ENCODE measurements at regions not wholly inside any gene's neighbourhood (a gene's known extent, or its start where the extent isn't known, plus 50 kb on each side); places are given as distances from the start of the nearest gene placed in this dataset.

GRCh38 chr4:159041054-159042034 is 61.5 kb upstream of the RAPGEF2 start:
- DNase-seq (ENCODE audit: low spot score): no peak

- peak; percentile 58 for DNase-seq (ENCODE audit: low spot score)
Observed at GRCh38 chr4:159042097-159042605, 60.7 kb upstream of the RAPGEF2 start.

GRCh38 chr4:159042868-159043267 is 60.0 kb upstream of the RAPGEF2 start:
- no peak for DNase-seq (ENCODE audit: low spot score)

- no peak for DNase-seq (ENCODE audit: low spot score)
Observed at GRCh38 chr4:159043861-159044260, 59.0 kb upstream of the RAPGEF2 start.

GRCh38 chr4:159045321-159045720 is 57.6 kb upstream of the RAPGEF2 start:
- no peak for DNase-seq (ENCODE audit: low spot score)

GRCh38 chr4:159046683-159047082 is 56.2 kb upstream of the RAPGEF2 start:
- no peak for DNase-seq (ENCODE audit: low spot score)

GRCh38 chr4:159047478-159048165 is 55.3 kb upstream of the RAPGEF2 start:
- DNase-seq (ENCODE audit: low spot score): no peak

- peak; percentile 62 for DNase-seq (ENCODE audit: low spot score)
Observed at GRCh38 chr4:159048166-159048886, 54.6 kb upstream of the RAPGEF2 start.

GRCh38 chr4:159049780-159050375 is 53.0 kb upstream of the RAPGEF2 start:
- no peak for DNase-seq (ENCODE audit: low spot score)

GRCh38 chr4:159051245-159052071 is 51.4 kb upstream of the RAPGEF2 start:
- peak; percentile 14 for DNase-seq (ENCODE audit: low spot score)

- DNase-seq (ENCODE audit: low spot score): no peak
Observed at GRCh38 chr4:159052315-159052714, 50.6 kb upstream of the RAPGEF2 start.

Measured in pons (tissue), 1 donor.